ENCODE measurements at regions not wholly inside any gene's neighbourhood (a gene's known extent, or its start where the extent isn't known, plus 50 kb on each side); places are given as distances from the start of the nearest gene placed in this dataset.

DNA sequence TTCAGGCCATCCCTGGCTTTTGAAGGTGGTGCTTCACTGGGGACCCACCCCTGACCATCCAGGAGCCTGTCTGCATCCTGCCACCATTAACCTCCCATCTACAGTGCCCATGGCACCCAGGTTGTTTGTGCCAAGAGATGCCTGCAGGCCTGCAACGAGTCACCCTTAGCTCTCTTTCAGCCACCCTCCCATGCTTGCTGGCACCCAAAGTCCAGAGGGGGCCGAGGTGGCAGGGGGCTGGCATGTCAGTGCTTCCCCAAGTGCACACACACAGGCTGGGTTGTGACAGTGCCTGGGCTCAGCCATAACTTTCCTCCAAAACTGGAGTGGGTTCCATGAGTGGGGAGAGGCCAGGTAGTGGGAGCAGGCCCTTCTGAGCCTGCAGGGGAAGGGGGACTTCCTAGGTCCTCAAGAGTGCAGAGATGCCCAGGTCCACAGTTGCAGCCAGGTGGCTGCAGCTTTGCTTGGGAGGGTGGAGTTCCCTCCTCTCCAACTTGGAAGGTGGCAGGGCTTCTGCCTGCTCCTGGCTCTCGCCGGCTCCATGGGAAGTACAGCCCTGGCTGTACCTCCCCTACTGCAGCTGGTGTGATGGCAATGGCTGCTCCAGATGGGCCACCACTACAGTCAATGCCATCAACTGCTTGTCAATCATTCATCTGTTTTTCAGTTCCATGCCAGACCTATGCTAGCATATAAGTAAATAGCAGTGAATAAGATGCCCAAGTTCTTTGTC lies 235.9 kb upstream of the GIMD1 start:
- no peaks in the 10 kb centered on the region for H3K27me3 ChIP-seq
- DNase-seq (ENCODE audit: low spot score in 2 of 2), result no peak
- intact Hi-C loops (cut with DNase I), result no loop called here
- H3K36me3 ChIP-seq, result no peaks in the 10 kb centered on the region
- TF ChIP-seq, protein P1, sequence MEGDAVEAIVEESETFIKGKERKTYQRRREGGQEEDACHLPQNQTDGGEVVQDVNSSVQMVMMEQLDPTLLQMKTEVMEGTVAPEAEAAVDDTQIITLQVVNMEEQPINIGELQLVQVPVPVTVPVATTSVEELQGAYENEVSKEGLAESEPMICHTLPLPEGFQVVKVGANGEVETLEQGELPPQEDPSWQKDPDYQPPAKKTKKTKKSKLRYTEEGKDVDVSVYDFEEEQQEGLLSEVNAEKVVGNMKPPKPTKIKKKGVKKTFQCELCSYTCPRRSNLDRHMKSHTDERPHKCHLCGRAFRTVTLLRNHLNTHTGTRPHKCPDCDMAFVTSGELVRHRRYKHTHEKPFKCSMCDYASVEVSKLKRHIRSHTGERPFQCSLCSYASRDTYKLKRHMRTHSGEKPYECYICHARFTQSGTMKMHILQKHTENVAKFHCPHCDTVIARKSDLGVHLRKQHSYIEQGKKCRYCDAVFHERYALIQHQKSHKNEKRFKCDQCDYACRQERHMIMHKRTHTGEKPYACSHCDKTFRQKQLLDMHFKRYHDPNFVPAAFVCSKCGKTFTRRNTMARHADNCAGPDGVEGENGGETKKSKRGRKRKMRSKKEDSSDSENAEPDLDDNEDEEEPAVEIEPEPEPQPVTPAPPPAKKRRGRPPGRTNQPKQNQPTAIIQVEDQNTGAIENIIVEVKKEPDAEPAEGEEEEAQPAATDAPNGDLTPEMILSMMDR (IDR thresholded peaks at IDR 0.05), result no peak
- H3K27ac ChIP-seq, result no peak overlapping the region
- H3K4me1 ChIP-seq, result no peaks in the 10 kb centered on the region
- no peaks in the 10 kb centered on the region for H3K9me3 ChIP-seq
- no peak overlapping the region for H3K4me3 ChIP-seq

- no peaks in the 10 kb centered on the region for H3K36me3 ChIP-seq
- intact Hi-C loops (cut with DNase I), result no loop called here
- H3K4me1 ChIP-seq, result no peaks in the 10 kb centered on the region
- H3K9me3 ChIP-seq, result no peaks in the 10 kb centered on the region
- H3K27ac ChIP-seq, result no peak overlapping the region
- no peak overlapping the region for H3K4me3 ChIP-seq
- DNase-seq (ENCODE audit: low spot score in 2 of 2), result no peak
- no peaks in the 10 kb centered on the region for H3K27me3 ChIP-seq
- TF ChIP-seq, protein P1 (IDR thresholded peaks at IDR 0.05), result no peak
Observed at GRCh38 chr4:106603471-106603870, 234.9 kb upstream of the GIMD1 start.

- Histone ChIP-seq H3K27ac (no peak overlapping the region), H3K4me1 (no peaks in the 10 kb centered on the region), H3K4me3 (no peak overlapping the region), H3K9me3 (no peaks in the 10 kb centered on the region), H3K27me3 (no peaks in the 10 kb centered on the region), H3K36me3 (no peaks in the 10 kb centered on the region)
- TF ChIP-seq, protein P1 (IDR thresholded peaks at IDR 0.05), result no peak
- no peak for DNase-seq (ENCODE audit: low spot score in 2 of 2)
- intact Hi-C loops (cut with DNase I), result no loop called here
Observed at GRCh38 chr4:106602711-106603110, 234.1 kb upstream of the GIMD1 start.

GRCh38 chr4:106601519-106601918 lies 232.9 kb upstream of the GIMD1 start:
- H3K27ac ChIP-seq, result peak overlapping the region in 1 of 2 donors; percentile 16
- no peaks in the 10 kb centered on the region for H3K27me3 ChIP-seq
- no peaks in the 10 kb centered on the region for H3K4me1 ChIP-seq
- H3K36me3 ChIP-seq, result no peaks in the 10 kb centered on the region
- H3K9me3 ChIP-seq, result no peaks in the 10 kb centered on the region
- intact Hi-C loops (cut with DNase I), result no loop called here
- no peak overlapping the region for H3K4me3 ChIP-seq
- TF ChIP-seq, protein P1 (IDR thresholded peaks at IDR 0.05), result no peak
- DNase-seq (ENCODE audit: low spot score in 2 of 2), result no peak

- H3K4me3 ChIP-seq, result no peak overlapping the region
- H3K27me3 ChIP-seq, result no peaks in the 10 kb centered on the region
- TF ChIP-seq, protein P1 (IDR thresholded peaks at IDR 0.05), result no peak
- H3K9me3 ChIP-seq, result no peaks in the 10 kb centered on the region
- H3K4me1 ChIP-seq, result no peaks in the 10 kb centered on the region
- no peak for DNase-seq (ENCODE audit: low spot score in 2 of 2)
- intact Hi-C loops (cut with DNase I), result no loop called here
- no peak overlapping the region for H3K27ac ChIP-seq
- H3K36me3 ChIP-seq, result no peaks in the 10 kb centered on the region
Observed at GRCh38 chr4:106595906-106596305, 227.3 kb upstream of the GIMD1 start.

All from ascending aorta (tissue), 2 donors.